ENCODE measurements at regions not wholly inside any gene's neighbourhood (a gene's known extent, or its start where the extent isn't known, plus 50 kb on each side); places are given as distances from the start of the nearest gene placed in this dataset.
A peak's percentile ranks its signal among the peaks of the same experiment; 100 is the strongest.
"Not testable (repeated sequence)": the region's sequence is repeated elsewhere in the genome, so short reads cannot be mapped to it uniquely, and the experiment has no call there.

GRCh38 chr11:31953803-31954327 is 137.0 kb upstream of the RCN1 start:
- no peak overlapping the region for H3K4me3 ChIP-seq (ENCODE audit: low read length)
- no peaks in the 10 kb centered on the region for H3K36me3 ChIP-seq (ENCODE audit: control insufficient read depth in 2 of 3, insufficient read depth in 3 of 3, low read length in 3 of 3)
- DNase-seq (no peak), ATAC-seq (no peak)
- Mint-ChIP-seq H3K4me3 (no peak overlapping the region), H3K27ac (no peak overlapping the region), H3K36me3 (peaks cover 0 to 7% (median 0%) of the 10 kb centered on the region in 5 donors), H3K9me3 (peaks cover 0 to 3% (median 0%) of the 10 kb centered on the region in 11 donors), H3K4me1 (peaks cover 0 to 24% (median 0%) of the 10 kb centered on the region in 7 donors), H3K27me3 (peaks cover 3 to 42% (median 5%) of the 10 kb centered on the region in 5 donors)
- intact Hi-C loops (cut with micrococcal nuclease): no loop called here
- ChIA-PET CTCF (no interaction called here), POLR2A (no interaction called here)
- no peaks in the 10 kb centered on the region for H3K9me3 ChIP-seq (ENCODE audit: control insufficient read depth in 2 of 3, low read length in 3 of 3)
- H3K27ac ChIP-seq (ENCODE audit: low read depth, low read length): no peak overlapping the region
- H3K27me3 ChIP-seq (ENCODE audit: control insufficient read depth in 2 of 2, insufficient read depth in 2 of 2, low read length in 2 of 2): no peaks in the 10 kb centered on the region
- H3K4me1 ChIP-seq (ENCODE audit: control insufficient read depth in 2 of 2, insufficient read depth in 2 of 2, low read length in 2 of 2): no peaks in the 10 kb centered on the region

DNA sequence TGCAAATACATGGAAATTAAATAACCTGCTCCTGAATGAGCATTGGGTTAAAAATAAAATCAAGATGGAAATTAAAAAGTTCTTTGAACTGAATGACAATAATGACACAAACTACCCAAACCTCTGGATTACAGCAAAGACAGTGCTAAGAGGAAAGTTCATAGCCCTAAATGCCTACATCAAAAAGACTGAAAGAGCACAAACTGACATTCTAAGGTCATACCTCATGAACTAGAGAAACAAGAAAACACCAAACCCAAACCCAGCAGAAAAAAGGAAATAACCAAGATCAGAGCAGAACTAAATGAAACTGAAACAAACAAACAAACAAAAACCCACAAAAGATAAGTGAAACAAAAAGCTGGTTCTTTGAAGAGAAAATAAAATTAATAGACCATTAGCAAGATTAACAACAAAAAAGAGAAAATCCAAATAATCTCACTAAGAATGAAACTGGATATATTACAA is 138.6 kb upstream of the PAX6 start:
- H3K4me1 Mint-ChIP-seq: peaks cover 0 to 38% (median 0%) of the 10 kb centered on the region in 7 donors
- peaks cover 7 to 41% (median 21%) of the 10 kb centered on the region in 5 donors for H3K27me3 Mint-ChIP-seq
- ATAC-seq; H3K9me3 Mint-ChIP-seq; H3K4me1 ChIP-seq (ENCODE audit: control insufficient read depth in 2 of 2, insufficient read depth in 2 of 2, low read length in 2 of 2); intact Hi-C loops (cut with micrococcal nuclease); H3K27ac ChIP-seq (ENCODE audit: low read depth, low read length); H3K36me3 ChIP-seq (ENCODE audit: control insufficient read depth in 2 of 3, insufficient read depth in 3 of 3, low read length in 3 of 3); POLR2A ChIA-PET; H3K4me3 ChIP-seq (ENCODE audit: low read length); DNase-seq; H3K27me3 ChIP-seq (ENCODE audit: control insufficient read depth in 2 of 2, insufficient read depth in 2 of 2, low read length in 2 of 2); H3K9me3 ChIP-seq (ENCODE audit: control insufficient read depth in 2 of 3, low read length in 3 of 3): not testable (repeated sequence)
- H3K27ac Mint-ChIP-seq: peak overlapping the region in 1 of 9 donors; percentile 2
- H3K36me3 Mint-ChIP-seq: peaks cover 0 to 20% (median 0%) of the 10 kb centered on the region in 5 donors
- CTCF ChIA-PET: interaction anchor here (1.0 kb wide), 1 partner anchor 8 kb away, joined by 3 read pairs; no protein-coding TSS in a partner anchor
- peak overlapping the region in 1 of 10 donors; percentile 26 for H3K4me3 Mint-ChIP-seq

GRCh38 chr11:31947051-31947450 is 135.9 kb upstream of the PAX6 start:
- POLR2A ChIA-PET: no interaction called here
- no peak overlapping the region for H3K27ac Mint-ChIP-seq
- no peak overlapping the region for H3K4me3 ChIP-seq (ENCODE audit: low read length)
- no peak for DNase-seq
- intact Hi-C loops (cut with micrococcal nuclease): no loop called here
- H3K4me1 ChIP-seq (ENCODE audit: control insufficient read depth in 2 of 2, insufficient read depth in 2 of 2, low read length in 2 of 2): no peaks in the 10 kb centered on the region
- CTCF ChIA-PET: no interaction called here
- peaks cover 0 to 53% (median 0%) of the 10 kb centered on the region in 7 donors for H3K4me1 Mint-ChIP-seq
- no peak overlapping the region for H3K4me3 Mint-ChIP-seq
- peaks cover 7 to 27% (median 16%) of the 10 kb centered on the region in 5 donors for H3K27me3 Mint-ChIP-seq
- peaks cover 0 to 20% (median 0%) of the 10 kb centered on the region in 5 donors for H3K36me3 Mint-ChIP-seq
- no peaks in the 10 kb centered on the region for H3K27me3 ChIP-seq (ENCODE audit: control insufficient read depth in 2 of 2, insufficient read depth in 2 of 2, low read length in 2 of 2)
- H3K27ac ChIP-seq (ENCODE audit: low read depth, low read length): no peak overlapping the region
- no peaks in the 10 kb centered on the region for H3K36me3 ChIP-seq (ENCODE audit: control insufficient read depth in 2 of 3, insufficient read depth in 3 of 3, low read length in 3 of 3)
- ATAC-seq: no peak
- peaks cover 0 to 8% (median 0%) of the 10 kb centered on the region in 11 donors for H3K9me3 Mint-ChIP-seq
- H3K9me3 ChIP-seq (ENCODE audit: control insufficient read depth in 2 of 3, low read length in 3 of 3): no peaks in the 10 kb centered on the region

- H3K27ac Mint-ChIP-seq: peak overlapping the region in 1 of 9 donors; percentile 24
- Histone ChIP-seq H3K4me1 (ENCODE audit: control insufficient read depth in 2 of 2, insufficient read depth in 2 of 2, low read length in 2 of 2) (no peaks in the 10 kb centered on the region), H3K27ac (ENCODE audit: low read depth, low read length) (no peak overlapping the region), H3K9me3 (ENCODE audit: control insufficient read depth in 2 of 3, low read length in 3 of 3) (no peaks in the 10 kb centered on the region), H3K36me3 (ENCODE audit: control insufficient read depth in 2 of 3, insufficient read depth in 3 of 3, low read length in 3 of 3) (no peaks in the 10 kb centered on the region), H3K27me3 (ENCODE audit: control insufficient read depth in 2 of 2, insufficient read depth in 2 of 2, low read length in 2 of 2) (no peaks in the 10 kb centered on the region), H3K4me3 (ENCODE audit: low read length) (no peak overlapping the region)
- H3K36me3 Mint-ChIP-seq: peaks cover 0 to 9% (median 0%) of the 10 kb centered on the region in 5 donors
- ATAC-seq: no peak
- H3K27me3 Mint-ChIP-seq: peaks cover 12 to 30% (median 18%) of the 10 kb centered on the region in 5 donors
- ChIA-PET CTCF (no interaction called here), POLR2A (no interaction called here)
- H3K9me3 Mint-ChIP-seq: peaks cover 0 to 5% (median 0%) of the 10 kb centered on the region in 11 donors
- H3K4me3 Mint-ChIP-seq: peak overlapping the region in 1 of 10 donors; percentile 9
- peaks cover 0 to 26% (median 0%) of the 10 kb centered on the region in 7 donors for H3K4me1 Mint-ChIP-seq
- intact Hi-C loops (cut with micrococcal nuclease): loop anchor here in 1 of 2 donors (5.0 kb wide), 1 partner anchor 436 kb away; the partner anchor contains the start of genes ELP4 and IMMP1L
- DNase-seq: no peak
These were observed 132.1 kb upstream of the PAX6 start for GRCh38 chr11:31943056-31943780.

GRCh38 chr11:31940371-31941037 is 129.4 kb upstream of the PAX6 start:
- H3K27ac ChIP-seq (ENCODE audit: low read depth, low read length): no peak overlapping the region
- Mint-ChIP-seq H3K27ac (no peak overlapping the region), H3K4me1 (peaks cover 0 to 15% (median 0%) of the 10 kb centered on the region in 7 donors), H3K9me3 (no peaks in the 10 kb centered on the region), H3K4me3 (no peak overlapping the region), H3K27me3 (peaks cover 0 to 38% (median 18%) of the 10 kb centered on the region in 5 donors), H3K36me3 (peaks cover 0 to 1% (median 0%) of the 10 kb centered on the region in 5 donors)
- no peaks in the 10 kb centered on the region for H3K9me3 ChIP-seq (ENCODE audit: control insufficient read depth in 2 of 3, low read length in 3 of 3)
- H3K4me1 ChIP-seq (ENCODE audit: control insufficient read depth in 2 of 2, insufficient read depth in 2 of 2, low read length in 2 of 2): no peaks in the 10 kb centered on the region
- intact Hi-C loops (cut with micrococcal nuclease): loop anchor here in 1 of 2 donors (5.0 kb wide), 1 partner anchor 433 kb away; the partner anchor contains the start of genes ELP4 and IMMP1L
- POLR2A ChIA-PET: no interaction called here
- no peaks in the 10 kb centered on the region for H3K27me3 ChIP-seq (ENCODE audit: control insufficient read depth in 2 of 2, insufficient read depth in 2 of 2, low read length in 2 of 2)
- no peak overlapping the region for H3K4me3 ChIP-seq (ENCODE audit: low read length)
- no peaks in the 10 kb centered on the region for H3K36me3 ChIP-seq (ENCODE audit: control insufficient read depth in 2 of 3, insufficient read depth in 3 of 3, low read length in 3 of 3)
- ATAC-seq (no peak), DNase-seq (no peak)
- CTCF ChIA-PET: no interaction called here

DNA sequence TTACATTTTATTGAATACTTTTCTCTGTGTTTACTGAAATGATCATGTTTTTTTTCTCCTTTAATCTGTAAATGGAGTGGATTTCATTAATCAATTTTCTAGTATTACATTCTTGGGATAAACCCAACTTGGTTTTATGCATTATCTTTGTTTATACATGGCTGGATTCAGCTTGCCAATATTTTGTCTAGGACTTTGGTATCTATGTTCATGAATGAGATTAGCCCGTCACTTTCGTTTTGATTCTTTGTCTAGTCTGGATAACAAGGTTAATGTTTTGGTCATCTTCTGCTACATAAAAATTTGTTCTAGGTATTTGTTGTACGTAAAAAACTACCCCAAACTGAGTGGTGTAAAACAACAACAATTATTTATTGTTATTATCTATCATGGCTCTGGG is 127.9 kb upstream of the PAX6 start:
- H3K9me3 Mint-ChIP-seq: no peaks in the 10 kb centered on the region
- no peak overlapping the region for H3K4me3 ChIP-seq (ENCODE audit: low read length)
- no peak overlapping the region for H3K27ac ChIP-seq (ENCODE audit: low read depth, low read length)
- H3K4me1 Mint-ChIP-seq: peaks cover 0 to 12% (median 0%) of the 10 kb centered on the region in 7 donors
- H3K9me3 ChIP-seq (ENCODE audit: control insufficient read depth in 2 of 3, low read length in 3 of 3): no peaks in the 10 kb centered on the region
- no peak for ATAC-seq
- intact Hi-C loops (cut with micrococcal nuclease): no loop called here
- H3K27me3 Mint-ChIP-seq: peaks cover 0 to 34% (median 16%) of the 10 kb centered on the region in 5 donors
- H3K36me3 Mint-ChIP-seq: peaks cover 0 to 1% (median 0%) of the 10 kb centered on the region in 5 donors
- H3K27me3 ChIP-seq (ENCODE audit: control insufficient read depth in 2 of 2, insufficient read depth in 2 of 2, low read length in 2 of 2): no peaks in the 10 kb centered on the region
- POLR2A ChIA-PET: no interaction called here
- DNase-seq: no peak
- H3K27ac Mint-ChIP-seq: no peak overlapping the region
- H3K4me3 Mint-ChIP-seq: no peak overlapping the region
- H3K36me3 ChIP-seq (ENCODE audit: control insufficient read depth in 2 of 3, insufficient read depth in 3 of 3, low read length in 3 of 3): no peaks in the 10 kb centered on the region
- H3K4me1 ChIP-seq (ENCODE audit: control insufficient read depth in 2 of 2, insufficient read depth in 2 of 2, low read length in 2 of 2): no peaks in the 10 kb centered on the region
- CTCF ChIA-PET: no interaction called here
